SK-N-SH treated with all-trans-retinoic acid at 6 μM for 48 hours (cell line): ENCODE measurements at regions not wholly inside any gene's neighbourhood (a gene's known extent, or its start where the extent isn't known, plus 50 kb on each side); places are given as distances from the start of the nearest gene placed in this dataset.

Source experiments
- ESRRG ChIP-seq: fragments of 250-450 bp; sonication (Bioruptor Pico); IDR thresholded peaks from 2 replicates; pipeline ENCODE4 v1.6.1; 2021; ENCODE audit warnings: mild to moderate bottlenecking
- GLIS3 ChIP-seq: fragments of 250-450 bp; sonication (Bioruptor Pico); IDR thresholded peaks from 2 replicates; pipeline ENCODE4 v1.5.0; 2020; ENCODE audit warnings: mild to moderate bottlenecking, moderate library complexity
- PATZ1 ChIP-seq: fragments of 250-450 bp; sonication (Bioruptor Pico); IDR thresholded peaks from 2 replicates; pipeline ENCODE4 v1.8.0; 2020; ENCODE audit warnings: mild to moderate bottlenecking, moderate library complexity, borderline replicate concordance
- POU6F1 ChIP-seq: fragments of 250-450 bp; sonication (Bioruptor Pico); IDR thresholded peaks from 2 replicates; pipeline ENCODE4 v1.8.0; 2021; ENCODE audit warnings: low read depth, mild to moderate bottlenecking, moderate library complexity, borderline replicate concordance
- PPARA ChIP-seq: fragments of 250-450 bp; sonication (Bioruptor Pico); IDR thresholded peaks from 2 replicates; pipeline ENCODE4 v1.5.0; 2020; ENCODE audit warnings: mild to moderate bottlenecking, borderline replicate concordance
- RARB ChIP-seq: fragments of 250-450 bp; sonication (Bioruptor Pico); IDR thresholded peaks from 2 replicates; pipeline ENCODE4 v1.8.0; 2021; ENCODE audit warnings: mild to moderate bottlenecking, moderate library complexity
- TCF4 ChIP-seq: fragments of 250-450 bp; sonication (Bioruptor Pico); IDR thresholded peaks from 2 replicates; pipeline ENCODE4 v1.8.0; 2021; ENCODE audit warnings: mild to moderate bottlenecking, moderate library complexity, borderline replicate concordance
- ZFP3 ChIP-seq: fragments of 250-450 bp; sonication (Bioruptor Pico); IDR thresholded peaks from 2 replicates; pipeline ENCODE4 v1.5.0; 2020; ENCODE audit warnings: mild to moderate bottlenecking, moderate library complexity
- ZFP30 ChIP-seq: fragments of 450-650 bp; formaldehyde crosslinking; IDR thresholded peaks from 2 replicates; pipeline ENCODE4 v1.5.0; 2022; ENCODE audit warnings: mild to moderate bottlenecking, moderate library complexity
- ZNF8 ChIP-seq: fragments of 450-650 bp; formaldehyde crosslinking; IDR thresholded peaks from 2 replicates; pipeline ENCODE4 v1.5.0; 2020; ENCODE audit warnings: mild to moderate bottlenecking, moderate library complexity

- TF ChIP-seq PATZ1 (no peak), ESRRG (no peak), TCF4 (no peak), ZNF8 (CRISPR knock-in tag) (no peak), POU6F1 (no peak), PPARA (no peak), GLIS3 (CRISPR knock-in tag) (no peak), ZFP3 (CRISPR knock-in tag) (no peak), ZFP30 (no peak), RARB (no peak)
Measured at GRCh38 chr12:59082952-59083351, 162.6 kb upstream of the LRIG3 start.
